Neural progenitor cell (in vitro differentiated cells): ENCODE measurements at regions not wholly inside any gene's neighbourhood (a gene's known extent, or its start where the extent isn't known, plus 50 kb on each side); places are given as distances from the start of the nearest gene placed in this dataset.

Experiments
- EZH2 ChIP-seq: fragments of 200-600 bp; sonication (generic); IDR thresholded peaks from 2 replicates; pipeline ENCODE4 v1.6.1; 2017; ENCODE audit warnings: antibody characterized with exemption, mild to moderate bottlenecking, moderate library complexity
- EZH2phosphoT487 ChIP-seq: fragments of 200-600 bp; sonication (generic); IDR thresholded peaks from 2 replicates; pipeline ENCODE4 v1.6.1; 2017; ENCODE audit warnings: antibody characterized with exemption
- TF ChIP-seq, protein P1 (sequence below): fragments of 200-600 bp; sonication (generic); IDR thresholded peaks from 2 replicates; pipeline ENCODE4 v1.5.1; 2017; ENCODE audit warnings: antibody characterized with exemption, mild to moderate bottlenecking

GRCh38 chr4:81366779-81367178 lies 104.9 kb downstream of the RASGEF1B start:
- TF ChIP-seq, protein P1, sequence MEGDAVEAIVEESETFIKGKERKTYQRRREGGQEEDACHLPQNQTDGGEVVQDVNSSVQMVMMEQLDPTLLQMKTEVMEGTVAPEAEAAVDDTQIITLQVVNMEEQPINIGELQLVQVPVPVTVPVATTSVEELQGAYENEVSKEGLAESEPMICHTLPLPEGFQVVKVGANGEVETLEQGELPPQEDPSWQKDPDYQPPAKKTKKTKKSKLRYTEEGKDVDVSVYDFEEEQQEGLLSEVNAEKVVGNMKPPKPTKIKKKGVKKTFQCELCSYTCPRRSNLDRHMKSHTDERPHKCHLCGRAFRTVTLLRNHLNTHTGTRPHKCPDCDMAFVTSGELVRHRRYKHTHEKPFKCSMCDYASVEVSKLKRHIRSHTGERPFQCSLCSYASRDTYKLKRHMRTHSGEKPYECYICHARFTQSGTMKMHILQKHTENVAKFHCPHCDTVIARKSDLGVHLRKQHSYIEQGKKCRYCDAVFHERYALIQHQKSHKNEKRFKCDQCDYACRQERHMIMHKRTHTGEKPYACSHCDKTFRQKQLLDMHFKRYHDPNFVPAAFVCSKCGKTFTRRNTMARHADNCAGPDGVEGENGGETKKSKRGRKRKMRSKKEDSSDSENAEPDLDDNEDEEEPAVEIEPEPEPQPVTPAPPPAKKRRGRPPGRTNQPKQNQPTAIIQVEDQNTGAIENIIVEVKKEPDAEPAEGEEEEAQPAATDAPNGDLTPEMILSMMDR = no peak
- TF ChIP-seq EZH2 = no peak
- no peak for TF ChIP-seq EZH2phosphoT487
